Colonic mucosa (tissue), 4 donors: ENCODE measurements at regions not wholly inside any gene's neighbourhood (a gene's known extent, or its start where the extent isn't known, plus 50 kb on each side); places are given as distances from the start of the nearest gene placed in this dataset.

Experiments used
- DNase-seq: peaks from one replicate; pipeline ENCODE4 v3.0.0-alpha.2; 2020
- H3K27ac ChIP-seq: fragments of 200-600 bp; one replicate; pipeline ENCODE4 v1.8.0; 2021
- H3K27me3 ChIP-seq: fragments of 200-600 bp; one replicate; pipeline ENCODE4 v1.8.0; 2021
- H3K36me3 ChIP-seq: fragments of 200-600 bp; one replicate; pipeline ENCODE4 v1.8.0; 2021
- H3K4me1 ChIP-seq: fragments of 200-600 bp; one replicate; pipeline ENCODE4 v1.8.0; 2021; ENCODE audit warnings: mild to moderate bottlenecking
- H3K4me3 ChIP-seq: fragments of 200-600 bp; one replicate; pipeline ENCODE4 v1.8.0; 2021
- H3K9ac ChIP-seq, 2 donors: one replicate each; pipeline ENCODE4 v1.7.0; 2013; ENCODE audit warnings: control low read depth in 2 of 2, low read depth in 2 of 2, low read length in 2 of 2
- H3K9me3 ChIP-seq: fragments of 200-600 bp; one replicate; pipeline ENCODE4 v1.8.0; 2021
- CTCF ChIP-seq: fragments of 200-600 bp; IDR thresholded peaks from one replicate; pipeline ENCODE4 v1.8.0; 2022; ENCODE audit warnings: antibody characterized with exemption, mild to moderate bottlenecking
- intact Hi-C: fragments of 100-400 bp; cut with DNase I; formaldehyde crosslinking; loops from one replicate; pipeline ENCODE4 v1.14.1; 2022
- donor health status: healthy.
- donor health status: DM: no; HTN: no; CAD: no.
- donor health status: DM: no; HTN: no; CAD: no.

- Histone ChIP-seq H3K4me3 (no peak overlapping the region), H3K4me1 (no peaks in the 10 kb centered on the region), H3K27ac (no peak overlapping the region), H3K36me3 (no peaks in the 10 kb centered on the region), H3K27me3 (no peaks in the 10 kb centered on the region), H3K9me3 (no peaks in the 10 kb centered on the region), H3K9ac (no peak overlapping the region)
- no peak for DNase-seq
- TF ChIP-seq CTCF, result no peak
- intact Hi-C loops, result no loop called here
Observed at GRCh38 chr6:91023529-91023928, 436.7 kb upstream of the MAP3K7 start.

DNA sequence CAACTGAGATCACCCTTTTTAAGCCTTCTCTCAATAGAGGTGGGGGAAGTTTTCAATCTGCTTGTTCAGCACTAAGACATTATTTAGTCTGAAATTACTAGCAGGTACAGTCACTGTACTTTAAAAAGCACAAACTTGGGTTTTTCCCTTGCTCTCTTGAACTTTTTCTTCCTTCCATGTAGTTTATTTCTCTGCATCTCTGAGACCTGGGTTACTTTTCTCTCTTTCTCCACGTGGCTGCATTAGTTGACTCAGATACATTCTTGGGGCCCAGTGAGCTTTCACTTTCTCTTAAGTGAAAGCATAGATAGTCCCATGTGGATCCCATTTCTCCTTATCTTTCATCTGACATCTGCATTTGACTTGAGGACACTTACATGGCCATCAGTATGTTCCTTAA lies 433.9 kb upstream of the MAP3K7 start:
- Histone ChIP-seq H3K9me3 (no peaks in the 10 kb centered on the region), H3K27ac (no peak overlapping the region), H3K4me1 (no peaks in the 10 kb centered on the region), H3K9ac (no peak overlapping the region), H3K27me3 (no peaks in the 10 kb centered on the region), H3K36me3 (no peaks in the 10 kb centered on the region), H3K4me3 (no peak overlapping the region)
- no peak for DNase-seq
- intact Hi-C loops, result no loop called here
- TF ChIP-seq CTCF, result no peak

- DNase-seq, result no peak
Observed at GRCh38 chr6:91018586-91018985, 431.7 kb upstream of the MAP3K7 start.

DNA sequence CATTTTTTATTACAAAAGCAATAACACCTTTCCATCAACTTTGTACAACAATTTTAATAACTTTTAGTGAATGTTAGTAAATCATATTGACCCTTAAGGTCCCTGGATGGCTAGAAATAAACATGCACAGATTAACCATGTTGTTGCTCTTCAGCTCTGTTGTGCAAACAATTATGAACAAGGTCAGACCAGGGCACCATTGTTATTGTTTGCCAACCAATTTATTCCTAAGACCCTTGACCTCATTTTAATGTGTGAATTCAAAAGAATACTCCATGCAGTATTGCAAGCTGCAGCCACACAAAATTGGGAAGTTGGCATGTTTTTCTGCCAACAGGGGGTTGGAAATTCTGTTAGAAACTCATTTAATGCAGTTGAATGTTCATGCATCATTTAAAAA lies 426.6 kb upstream of the MAP3K7 start:
- Histone ChIP-seq H3K9ac (no peak overlapping the region), H3K9me3 (no peaks in the 10 kb centered on the region), H3K27me3 (no peaks in the 10 kb centered on the region), H3K4me1 (no peaks in the 10 kb centered on the region), H3K36me3 (no peaks in the 10 kb centered on the region), H3K4me3 (no peak overlapping the region), H3K27ac (no peak overlapping the region)
- intact Hi-C loops, result no loop called here
- no peak for TF ChIP-seq CTCF
- DNase-seq, result no peak

More at GRCh38 chr6:91018586-91018985, 431.7 kb upstream of the MAP3K7 start:
- no peak overlapping the region for H3K9ac ChIP-seq
- no peaks in the 10 kb centered on the region for H3K4me1 ChIP-seq
- H3K4me3 ChIP-seq, result no peak overlapping the region
- no peak overlapping the region for H3K27ac ChIP-seq
- TF ChIP-seq CTCF, result no peak
- no peaks in the 10 kb centered on the region for H3K27me3 ChIP-seq
- H3K9me3 ChIP-seq, result no peaks in the 10 kb centered on the region
- intact Hi-C loops, result no loop called here
- no peaks in the 10 kb centered on the region for H3K36me3 ChIP-seq

GRCh38 chr6:90997076-90997475 lies 410.2 kb upstream of the MAP3K7 start:
- intact Hi-C loops, result no loop called here

More at GRCh38 chr6:90997076-90997475, 410.2 kb upstream of the MAP3K7 start:
- TF ChIP-seq CTCF, result no peak
- DNase-seq, result no peak
- Histone ChIP-seq H3K4me3 (no peak overlapping the region), H3K27me3 (no peaks in the 10 kb centered on the region), H3K27ac (no peak overlapping the region), H3K4me1 (no peaks in the 10 kb centered on the region), H3K9ac (no peak overlapping the region), H3K36me3 (no peaks in the 10 kb centered on the region), H3K9me3 (no peaks in the 10 kb centered on the region)
